LNCAP (cell line): ENCODE measurements at regions not wholly inside any gene's neighbourhood (a gene's known extent, or its start where the extent isn't known, plus 50 kb on each side); places are given as distances from the start of the nearest gene placed in this dataset.

Experiments used
- CTCF ChIP-seq: fragments of 450-650 bp; IDR thresholded peaks from 2 replicates; pipeline ENCODE4 v1.5.1; 2017; ENCODE audit warnings: mild to moderate bottlenecking

DNA sequence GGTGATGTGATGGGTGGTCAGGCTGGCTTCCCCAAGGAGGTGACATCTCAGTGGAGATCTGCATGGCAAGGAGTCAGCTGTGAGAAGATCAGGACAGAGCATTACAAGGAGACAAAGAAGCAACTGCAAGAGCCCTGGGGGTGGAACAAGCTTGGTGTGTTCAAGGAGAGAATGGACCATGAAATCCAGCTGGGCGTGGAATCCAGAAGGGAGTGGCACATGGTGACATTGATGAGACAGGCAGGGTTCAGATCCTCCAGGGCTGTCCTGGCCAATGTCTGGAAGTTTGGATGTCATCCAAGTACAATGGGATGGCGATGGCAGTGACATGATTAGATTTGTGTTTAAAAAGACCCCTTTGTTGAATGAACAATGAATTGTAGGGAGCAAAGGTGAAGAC is 175.6 kb downstream of the MACROH2A1 start:
- no peak for TF ChIP-seq CTCF

- TF ChIP-seq CTCF: no peak
Observed at GRCh38 chr5:135222771-135223170, 176.3 kb downstream of the MACROH2A1 start.

GRCh38 chr5:135222171-135222681 is 176.8 kb downstream of the MACROH2A1 start:
- no peak for TF ChIP-seq CTCF

GRCh38 chr5:135221696-135222095 is 177.3 kb downstream of the MACROH2A1 start:
- no peak for TF ChIP-seq CTCF

- no peak for TF ChIP-seq CTCF
Observed at GRCh38 chr5:135221187-135221473, 177.9 kb downstream of the MACROH2A1 start.

DNA sequence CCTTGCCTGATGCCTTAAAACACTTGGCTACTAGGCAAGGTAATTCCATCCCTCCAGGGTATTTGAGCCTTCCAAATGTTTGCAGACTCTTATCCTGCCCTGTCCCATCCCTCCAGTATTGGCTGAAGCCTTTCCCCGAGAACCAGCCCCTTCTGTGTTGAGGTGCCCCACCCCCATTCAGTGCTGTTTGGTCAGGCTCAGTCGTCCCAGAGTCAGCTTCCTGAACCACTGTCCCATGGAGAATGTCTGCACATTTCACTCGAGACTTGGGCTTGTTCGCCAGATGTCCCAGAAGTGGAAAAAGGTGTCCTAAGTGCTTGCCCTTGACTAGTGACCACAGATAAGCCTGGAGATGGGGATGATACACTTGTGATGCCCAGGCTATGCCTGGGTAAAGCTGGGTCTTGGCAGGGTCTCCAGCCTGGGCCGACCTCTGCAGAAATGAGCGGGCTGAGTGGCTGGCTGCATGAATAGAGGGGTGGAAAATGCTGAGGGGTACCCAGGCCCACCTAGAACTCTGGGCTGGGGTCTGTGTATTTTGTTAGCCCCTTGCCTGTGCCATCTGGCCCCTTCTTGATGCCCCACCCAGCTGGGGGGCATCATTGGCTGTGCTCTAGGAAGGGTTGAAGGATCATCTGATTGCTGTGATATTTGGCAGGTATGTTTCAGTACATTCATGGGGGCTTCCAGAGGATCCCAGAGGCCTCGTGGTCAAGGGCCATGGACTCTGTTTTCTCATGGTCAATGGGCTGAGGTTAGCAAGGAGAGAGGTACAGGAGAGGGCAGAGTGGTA is 178.4 kb downstream of the MACROH2A1 start:
- no peak for TF ChIP-seq CTCF

GRCh38 chr5:135219868-135220267 is 179.2 kb downstream of the MACROH2A1 start:
- no peak for TF ChIP-seq CTCF
